Activated T-helper 9 cell treated with anti-CD3 and anti-CD28 coated beads, Interleukin-2, amount 50 U/mL, for 16 hours (primary cell): ENCODE measurements at regions not wholly inside any gene's neighbourhood (a gene's known extent, or its start where the extent isn't known, plus 50 kb on each side); places are given as distances from the start of the nearest gene placed in this dataset.

Experiments used
- DNase-seq: peaks from one replicate; pipeline ENCODE4 v3.0.0-alpha.2; 2020; ENCODE audit warnings: low read depth

- no peak for DNase-seq
Measured at GRCh38 chr16:65543781-65544740, 422.2 kb upstream of the CDH11 start.

GRCh38 chr16:65541646-65542045 is 419.8 kb upstream of the CDH11 start:
- no peak for DNase-seq

DNA sequence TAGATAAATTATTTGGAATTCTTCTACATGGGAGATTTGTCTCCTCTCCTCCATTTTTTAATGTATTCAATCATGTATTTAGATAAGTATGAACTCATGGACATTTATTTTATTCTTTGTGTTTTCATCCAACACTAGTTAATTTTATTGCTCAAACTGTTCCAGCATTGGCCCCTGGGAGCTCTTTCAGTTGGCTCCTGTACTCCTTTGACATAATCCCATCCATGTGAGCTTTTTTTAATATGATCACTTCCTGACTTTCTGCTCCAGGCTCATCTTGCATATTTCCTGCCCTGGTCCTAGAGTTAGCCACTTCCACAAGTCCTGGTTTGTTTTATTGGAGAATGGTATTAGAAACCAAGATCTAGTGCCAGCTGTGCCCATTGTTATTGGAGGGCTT is 419.0 kb upstream of the CDH11 start:
- DNase-seq: no peak

GRCh38 chr16:65538976-65539375 is 417.1 kb upstream of the CDH11 start:
- DNase-seq: no peak

DNA sequence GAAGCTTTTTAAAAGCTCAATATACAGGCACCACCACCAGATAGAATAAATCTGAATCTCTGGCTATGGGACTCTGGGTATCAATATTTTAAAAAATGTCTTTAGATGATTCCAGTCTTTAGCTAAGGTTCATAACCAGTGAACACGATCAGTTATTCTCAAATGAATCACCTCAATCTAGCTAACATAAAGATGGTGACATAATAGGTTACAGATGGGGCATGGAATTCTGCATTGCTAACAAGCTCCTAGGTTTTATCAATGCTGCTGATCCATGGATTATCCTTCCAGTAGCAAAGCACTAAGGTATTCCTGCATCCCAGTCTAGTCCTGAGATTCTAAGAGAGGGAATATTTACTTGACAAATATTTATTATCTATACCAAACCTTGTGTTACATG is 415.5 kb upstream of the CDH11 start:
- DNase-seq: no peak

DNA sequence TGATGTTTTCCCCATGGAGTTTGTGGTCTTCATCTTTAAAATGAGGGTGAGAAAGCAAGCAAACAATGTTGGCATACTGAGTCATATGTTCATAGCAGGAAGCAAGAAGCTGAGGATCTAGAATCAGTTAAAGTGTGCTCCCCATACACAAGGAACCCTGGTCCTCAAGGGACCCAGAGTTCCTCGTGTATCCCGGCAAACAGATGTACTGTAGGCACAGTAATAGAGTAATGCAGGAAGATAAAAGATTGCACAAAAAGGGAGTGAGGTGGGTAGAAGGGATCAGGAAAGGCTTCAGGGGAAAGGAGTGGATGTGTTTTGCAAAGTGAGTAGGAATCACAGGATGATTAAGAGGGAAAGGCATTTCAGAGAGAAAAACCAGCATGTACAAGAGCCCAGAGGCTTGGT is 412.3 kb upstream of the CDH11 start:
- DNase-seq: no peak

- no peak for DNase-seq
Measured at GRCh38 chr16:65532846-65533245, 411.0 kb upstream of the CDH11 start.

GRCh38 chr16:65532258-65532657 is 410.4 kb upstream of the CDH11 start:
- no peak for DNase-seq

GRCh38 chr16:65531475-65531874 is 409.6 kb upstream of the CDH11 start:
- no peak for DNase-seq

DNA sequence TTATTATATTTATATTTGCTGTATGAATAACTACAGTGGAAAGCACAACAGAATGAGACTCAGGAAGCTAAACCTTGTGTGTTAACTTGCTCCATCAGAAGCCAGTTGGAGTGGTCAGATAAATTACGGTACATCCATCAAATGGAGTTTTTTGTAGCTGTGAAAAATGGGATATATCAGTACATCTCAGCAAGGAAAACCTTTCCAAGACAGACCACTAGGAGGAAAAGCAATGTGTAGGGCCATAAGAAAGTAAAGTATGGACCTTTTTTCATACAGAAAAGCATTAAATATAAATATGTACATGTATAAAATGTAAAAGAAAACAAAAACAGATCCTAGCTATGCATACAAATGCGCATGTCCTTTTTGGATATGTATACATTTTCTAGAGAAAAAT is 403.8 kb upstream of the CDH11 start:
- no peak for DNase-seq

GRCh38 chr16:65524997-65525396 is 403.1 kb upstream of the CDH11 start:
- no peak for DNase-seq

GRCh38 chr16:65524231-65524630 is 402.4 kb upstream of the CDH11 start:
- no peak for DNase-seq

DNA sequence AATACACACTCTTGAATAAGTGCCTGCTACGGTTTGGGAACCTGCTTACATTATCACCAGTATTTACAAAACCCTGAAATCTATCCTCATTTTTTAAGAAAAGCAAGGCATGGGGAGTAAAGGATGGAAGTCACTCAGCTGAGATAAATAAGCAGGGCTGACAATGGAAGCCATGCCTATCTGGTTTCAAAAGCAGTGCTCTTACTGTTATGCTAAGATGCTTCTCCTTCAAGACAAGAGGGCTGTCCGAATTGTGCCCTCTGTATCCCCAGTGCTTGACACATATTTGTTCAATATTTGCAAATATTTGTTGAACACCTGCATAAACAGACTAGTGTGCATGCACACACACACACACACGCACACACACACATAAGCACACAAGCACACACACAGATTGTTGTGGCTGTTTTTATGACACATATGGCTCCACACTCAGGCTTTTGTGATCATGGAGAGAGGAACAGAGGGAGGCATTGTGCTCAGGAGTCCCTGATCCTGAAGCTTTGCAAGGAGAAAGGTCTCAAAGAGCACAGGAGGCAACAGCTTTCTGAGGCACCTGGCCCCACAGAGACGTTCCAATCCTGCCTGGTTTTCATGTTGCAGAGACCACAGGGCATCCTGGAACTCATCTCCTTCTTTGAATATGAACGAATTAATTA is 401.6 kb upstream of the CDH11 start:
- DNase-seq: no peak

- DNase-seq: no peak
Measured at GRCh38 chr16:65522412-65522811, 400.5 kb upstream of the CDH11 start.

DNA sequence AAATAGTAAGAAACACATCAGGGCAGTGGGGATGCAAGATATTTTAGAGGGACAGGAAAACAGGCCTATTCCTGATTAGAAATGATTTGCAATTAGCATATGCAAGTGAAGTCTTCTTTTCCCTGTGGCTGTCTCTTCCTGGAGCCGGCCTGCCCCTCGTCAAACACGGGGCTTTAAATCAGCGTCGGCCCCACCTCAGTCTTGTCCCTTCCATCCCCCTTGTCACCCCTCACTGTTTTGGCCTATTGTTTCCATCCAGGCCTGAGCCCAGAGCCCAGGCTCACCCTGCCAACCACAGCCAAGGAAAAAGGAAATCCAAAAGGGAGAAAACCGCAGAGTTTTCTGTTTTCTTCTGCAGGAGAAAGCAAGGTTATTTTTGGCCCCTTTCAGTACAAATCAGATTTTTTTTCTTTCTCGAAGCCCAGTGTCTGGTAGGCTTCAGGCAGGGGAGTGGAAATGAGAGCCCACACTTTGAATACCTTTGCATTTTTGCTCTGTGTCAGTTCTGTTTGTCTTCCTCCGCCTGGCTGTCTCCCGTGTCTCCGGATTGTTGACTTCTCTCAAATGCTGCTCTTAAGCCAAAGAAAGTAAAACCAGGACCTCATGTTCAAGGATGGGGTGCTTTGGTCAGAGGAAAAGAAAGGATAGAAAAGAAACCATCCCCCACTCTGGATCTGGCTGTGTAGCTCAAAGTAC is 399.9 kb upstream of the CDH11 start:
- no peak for DNase-seq

DNA sequence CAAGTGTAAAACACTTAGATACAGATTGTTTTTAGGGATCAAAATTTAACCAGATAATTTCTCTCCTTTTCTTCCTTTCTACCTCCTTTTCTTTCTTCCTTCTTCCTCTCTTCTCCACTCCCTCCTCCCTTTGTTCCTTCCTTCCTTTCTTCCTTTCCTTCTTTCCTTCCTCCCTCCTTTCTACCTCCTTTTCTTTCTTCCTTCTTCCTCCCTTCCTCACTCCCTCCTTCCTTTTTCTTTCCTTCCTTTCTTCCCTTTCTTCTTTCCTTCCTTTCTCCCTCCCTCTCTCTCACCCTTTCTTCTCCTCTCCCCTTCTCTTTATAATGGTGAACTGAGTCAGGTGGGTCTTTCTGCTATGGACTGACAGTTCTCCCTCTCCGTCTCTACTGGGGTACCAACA is 397.5 kb upstream of the CDH11 start:
- DNase-seq: no peak

DNA sequence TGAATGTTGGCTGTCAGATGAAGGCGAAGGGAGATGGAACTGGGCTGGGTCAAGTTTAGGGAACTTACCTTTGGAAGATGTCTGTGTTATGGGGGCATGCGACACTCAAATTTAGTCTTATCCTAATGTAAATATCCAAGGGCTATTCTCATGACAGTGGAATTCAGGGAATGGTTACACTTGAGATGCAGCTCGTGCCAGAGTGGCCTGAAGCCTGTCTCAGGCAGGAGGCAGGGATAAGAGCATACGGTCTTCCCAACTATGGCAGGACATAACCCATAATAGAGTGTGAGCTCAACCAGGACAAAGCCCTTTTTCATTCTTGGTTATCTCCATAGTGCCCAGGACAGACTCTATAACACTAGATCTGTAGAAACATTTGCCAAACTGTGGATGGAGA is 393.3 kb upstream of the CDH11 start:
- DNase-seq: no peak

DNA sequence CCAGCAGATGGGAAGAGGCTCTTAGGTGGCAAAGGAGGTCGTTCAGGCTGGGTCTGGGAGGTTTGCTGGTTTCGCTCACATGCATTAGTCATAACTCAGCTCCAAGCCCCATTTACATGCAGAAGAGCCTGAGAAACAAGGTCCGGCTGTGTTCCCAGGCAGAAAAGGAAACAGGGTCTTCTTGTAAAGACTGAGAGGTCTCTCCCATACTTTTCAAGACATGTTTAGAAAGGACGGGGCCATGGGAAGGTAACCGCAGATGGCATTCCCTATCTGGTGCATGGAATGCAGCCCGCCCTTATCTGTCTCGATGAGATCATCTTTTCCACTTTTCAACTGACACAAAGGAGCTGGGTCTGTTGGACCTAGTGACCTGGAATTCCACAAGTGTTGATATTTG is 389.0 kb upstream of the CDH11 start:
- DNase-seq: no peak

- DNase-seq: no peak
Measured at GRCh38 chr16:65510241-65510640, 388.4 kb upstream of the CDH11 start.

- DNase-seq: no peak
Measured at GRCh38 chr16:65509172-65509571, 387.3 kb upstream of the CDH11 start.

GRCh38 chr16:65500919-65501318 is 379.1 kb upstream of the CDH11 start:
- DNase-seq: no peak

DNA sequence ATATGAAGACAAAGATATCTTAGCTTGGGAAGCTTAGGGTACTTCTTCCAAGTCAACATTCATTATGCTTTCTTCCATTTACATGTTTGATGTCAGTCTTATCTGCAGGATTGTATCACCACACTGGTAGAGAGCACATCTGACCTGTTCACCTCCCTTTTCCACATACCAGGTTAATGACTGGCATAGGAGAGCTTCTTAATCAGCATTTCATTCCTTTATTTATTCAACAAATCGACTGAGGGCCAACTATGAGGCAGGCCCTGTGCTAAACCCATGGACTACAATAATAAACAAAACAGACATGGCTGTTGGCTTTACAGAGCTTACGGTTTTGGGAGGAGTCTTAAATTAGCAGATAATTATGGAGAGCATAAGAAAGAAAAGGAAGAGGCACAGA is 378.1 kb upstream of the CDH11 start:
- DNase-seq: no peak

- DNase-seq: no peak
Measured at GRCh38 chr16:65499566-65499965, 377.7 kb upstream of the CDH11 start.
